Left cardiac atrium (tissue), 4 donors: ENCODE measurements at regions not wholly inside any gene's neighbourhood (a gene's known extent, or its start where the extent isn't known, plus 50 kb on each side); places are given as distances from the start of the nearest gene placed in this dataset.

Source experiments
- ATAC-seq, 2 donors: fragments of 200-7000 bp; cut with Tn5 transposase; one replicate each; pipeline ENCODE4 v1.9.1; 2020; ENCODE audit warnings: mild to moderate bottlenecking in 2 of 2, moderate library complexity in 2 of 2
- DNase-seq: peaks from one replicate; pipeline ENCODE4 v3.0.0-alpha.2; 2020
- intact Hi-C, 2 donors: fragments of 100-400 bp; cut with DNase I; formaldehyde crosslinking; loops; one replicate each; pipeline versions ENCODE4 v1.14.1 to v1.15.1; 2022 to 2023
- donor health status: DM: no; HTN: yes; CAD: no.
- donor health status: DM: no; HTN: yes; CAD: no; lungs with severe emphysema.
- donor health status: DM: yes; HTN: yes; CAD: no.
- donor health status: Dilated cardiomyopathy.

- no peak for DNase-seq
- ATAC-seq, result no peak
- intact Hi-C loops, result no loop called here
These were observed 55.8 kb upstream of the ABL1 start for GRCh38 chr9:130779153-130779855.

GRCh38 chr9:130780415-130780814, 54.6 kb upstream of the ABL1 start:
- no peak for DNase-seq

GRCh38 chr9:130780865-130781504, 54.1 kb upstream of the ABL1 start:
- ATAC-seq, result peak; percentile 93 to 95
- DNase-seq, result peak; percentile 76
- intact Hi-C loops, result loop anchor here in 1 of 2 donors (5.0 kb wide), 1 partner anchor 51 kb away; no protein-coding TSS in a partner anchor

More at GRCh38 chr9:130780415-130780814, 54.6 kb upstream of the ABL1 start:
- intact Hi-C loops, result loop anchor here in 1 of 2 donors (5.0 kb wide), 1 partner anchor 52 kb away; no protein-coding TSS in a partner anchor
- peak; percentile 16 to 50 for ATAC-seq

GRCh38 chr9:130781569-130781968, 53.5 kb upstream of the ABL1 start:
- DNase-seq, result no peak
- no peak for ATAC-seq
- intact Hi-C loops, result loop anchor here in 1 of 2 donors (5.0 kb wide), 1 partner anchor 51 kb away; no protein-coding TSS in a partner anchor

- intact Hi-C loops, result loop anchor here in 1 of 2 donors (5.0 kb wide), 1 partner anchor 49 kb away; no protein-coding TSS in a partner anchor
- ATAC-seq, result no peak
- no peak for DNase-seq
These were observed 52.0 kb upstream of the ABL1 start for GRCh38 chr9:130782886-130783530.

- peak in 1 of 2 donors; percentile 5 for ATAC-seq
- no peak for DNase-seq
- intact Hi-C loops, result no loop called here
These were observed 50.0 kb upstream of the ABL1 start for GRCh38 chr9:130785053-130785452.
